Activated CD8-positive, alpha-beta T cell treated with anti-CD3 and anti-CD28 coated beads, Interleukin-2, amount 10 ng/mL, durations not matched to agents 7 days and 5 days (primary cell): ENCODE measurements at regions not wholly inside any gene's neighbourhood (a gene's known extent, or its start where the extent isn't known, plus 50 kb on each side); places are given as distances from the start of the nearest gene placed in this dataset.
"Not testable (repeated sequence)": the region's sequence is repeated elsewhere in the genome, so short reads cannot be mapped to it uniquely, and the experiment has no call there.

ENCODE experiments used
- ATAC-seq: fragments of 150-1000 bp; cut with Tn5 transposase; one replicate; pipeline ENCODE4 v1.10.0; 2021; ENCODE audit warnings: moderate library complexity
- CTCF ChIA-PET: fragments of 350-600 bp; sonication (Branson Sonifier 250); formaldehyde crosslinking; loops from one replicate; lab custom pipeline; 2021; ENCODE audit warnings: antibody characterized with exemption; lab: Charles Lee
- POLR2A ChIA-PET: fragments of 350-600 bp; sonication (Branson Sonifier 250); formaldehyde crosslinking; loops from one replicate; lab custom pipeline; 2021; ENCODE audit warnings: antibody characterized with exemption; lab: Charles Lee
- DNase-seq: peaks from one replicate; pipeline ENCODE4 v3.0.0-alpha.2; 2020
- H3K27ac Mint-ChIP-seq: one replicate; pipeline ENCODE4 v1.8.0; 2021; ENCODE audit warnings: mild to moderate bottlenecking, mixed read lengths
- H3K27me3 Mint-ChIP-seq: one replicate; pipeline ENCODE4 v1.8.0; 2021; ENCODE audit warnings: low read depth, mixed read lengths
- H3K36me3 Mint-ChIP-seq: one replicate; pipeline ENCODE4 v1.8.0; 2021; ENCODE audit warnings: low read depth, mixed read lengths
- H3K4me1 Mint-ChIP-seq: one replicate; pipeline ENCODE4 v1.8.0; 2021; ENCODE audit warnings: low read depth, mixed read lengths
- H3K4me3 Mint-ChIP-seq: one replicate; pipeline ENCODE4 v1.8.0; 2021; ENCODE audit warnings: mild to moderate bottlenecking, mixed read lengths
- H3K9me3 Mint-ChIP-seq: one replicate; pipeline ENCODE4 v1.8.0; 2022; ENCODE audit warnings: mixed read lengths; ENCODE audit not compliant: insufficient read depth

DNA sequence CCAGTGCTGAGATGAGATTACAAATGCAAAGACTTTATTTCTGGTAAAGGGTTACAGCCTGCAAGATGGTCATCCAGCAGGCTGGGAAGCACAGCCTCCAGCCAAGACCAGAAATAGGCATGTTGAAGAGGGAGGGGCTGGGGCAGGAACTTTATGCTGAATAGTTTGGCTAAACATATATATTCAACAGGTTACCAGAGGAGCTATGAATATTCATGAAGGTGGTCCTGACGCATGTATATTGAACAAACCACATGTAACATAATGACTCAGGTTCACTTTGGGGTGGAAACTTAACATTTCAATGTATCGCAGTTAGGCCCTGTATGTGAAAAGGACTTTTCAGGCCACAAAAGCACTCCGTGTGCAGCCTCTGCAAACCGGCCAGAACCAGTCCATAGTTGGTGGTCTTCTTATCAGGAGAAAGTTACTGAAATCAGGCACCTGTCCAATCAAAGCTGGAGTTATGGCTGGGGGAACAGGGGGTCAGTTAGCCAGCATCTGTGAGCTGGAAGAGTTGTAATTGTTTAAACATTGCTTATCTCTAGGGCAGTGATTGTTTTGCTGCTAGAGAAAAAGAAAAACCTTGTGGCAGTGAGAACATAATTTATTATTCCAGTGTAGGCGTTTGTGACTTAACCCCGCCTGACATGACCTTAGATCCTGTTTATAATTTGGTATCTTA, 372.9 kb upstream of the AUTS2 start:
- ATAC-seq = no peak
- POLR2A ChIA-PET = no interaction called here
- CTCF ChIA-PET = no interaction called here

DNA sequence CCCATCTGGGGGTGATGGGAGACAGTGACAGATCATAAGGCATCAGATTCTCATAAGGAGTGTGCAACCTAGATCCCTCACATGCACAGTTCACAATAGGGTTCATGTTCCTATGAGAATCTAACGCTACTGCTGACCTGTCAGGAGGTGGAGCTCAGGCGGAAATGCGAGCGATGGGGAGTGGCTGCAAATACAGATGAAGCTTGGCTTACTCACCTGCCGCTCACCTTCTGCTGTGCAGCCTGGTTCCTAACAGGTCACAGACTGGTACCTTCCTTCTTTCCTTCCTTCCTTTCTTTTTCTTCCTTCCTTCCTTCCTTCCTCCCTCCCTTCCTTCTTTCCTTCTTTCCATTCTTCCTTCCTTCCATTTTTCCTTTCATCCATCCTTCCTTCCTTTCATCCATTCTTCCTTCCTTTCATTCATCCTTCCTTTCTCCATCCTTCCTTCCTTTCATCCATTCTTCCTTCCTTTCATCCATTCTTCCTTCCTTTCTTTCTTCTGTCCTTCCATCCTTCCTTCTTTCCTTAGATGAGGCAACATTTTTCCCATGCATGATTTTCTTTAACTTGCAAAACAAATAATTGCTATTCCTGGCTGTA, 370.0 kb upstream of the AUTS2 start:
- ChIA-PET CTCF (no interaction called here), POLR2A (no interaction called here)
- H3K27ac Mint-ChIP-seq = no peak overlapping the region
- H3K4me1 Mint-ChIP-seq = no peaks in the 10 kb centered on the region
- no peak overlapping the region for H3K4me3 Mint-ChIP-seq
- ATAC-seq (no peak), DNase-seq (no peak)
- no peaks in the 10 kb centered on the region for H3K36me3 Mint-ChIP-seq
- H3K27me3 Mint-ChIP-seq = no peaks in the 10 kb centered on the region
- H3K9me3 Mint-ChIP-seq = no peaks in the 10 kb centered on the region

More for the DNA sequence above, 372.9 kb upstream of the AUTS2 start:
- no peak for DNase-seq
- Mint-ChIP-seq H3K4me3 (no peak overlapping the region), H3K36me3 (no peaks in the 10 kb centered on the region), H3K27ac (no peak overlapping the region), H3K4me1 (no peaks in the 10 kb centered on the region), H3K9me3 (peaks cover 4% of the 10 kb centered on the region), H3K27me3 (no peaks in the 10 kb centered on the region)

- Mint-ChIP-seq H3K36me3 (no peaks in the 10 kb centered on the region), H3K9me3 (no peaks in the 10 kb centered on the region), H3K27ac (no peak overlapping the region), H3K4me1 (no peaks in the 10 kb centered on the region), H3K27me3 (no peaks in the 10 kb centered on the region), H3K4me3 (no peak overlapping the region)
- DNase-seq = no peak
- ChIA-PET POLR2A (no interaction called here), CTCF (no interaction called here)
- ATAC-seq = no peak
Observed at GRCh38 chr7:69232445-69233376, 365.6 kb upstream of the AUTS2 start.

- H3K4me1 Mint-ChIP-seq = no peaks in the 10 kb centered on the region
- H3K36me3 Mint-ChIP-seq = no peaks in the 10 kb centered on the region
- DNase-seq (no peak), ATAC-seq (no peak)
- H3K9me3 Mint-ChIP-seq = no peaks in the 10 kb centered on the region
- no peak overlapping the region for H3K27ac Mint-ChIP-seq
- POLR2A ChIA-PET = no interaction called here
- CTCF ChIA-PET = no interaction called here
- H3K27me3 Mint-ChIP-seq = no peaks in the 10 kb centered on the region
- no peak overlapping the region for H3K4me3 Mint-ChIP-seq
Observed at GRCh38 chr7:69237541-69237940, 360.7 kb upstream of the AUTS2 start.

GRCh38 chr7:69243016-69243415, 355.3 kb upstream of the AUTS2 start:
- no peaks in the 10 kb centered on the region for H3K9me3 Mint-ChIP-seq
- H3K4me3 Mint-ChIP-seq = no peak overlapping the region
- DNase-seq (no peak), ATAC-seq (no peak)
- no peaks in the 10 kb centered on the region for H3K4me1 Mint-ChIP-seq
- H3K27me3 Mint-ChIP-seq = no peaks in the 10 kb centered on the region
- H3K36me3 Mint-ChIP-seq = no peaks in the 10 kb centered on the region
- CTCF ChIA-PET = no interaction called here
- POLR2A ChIA-PET = no interaction called here
- H3K27ac Mint-ChIP-seq = no peak overlapping the region

DNA sequence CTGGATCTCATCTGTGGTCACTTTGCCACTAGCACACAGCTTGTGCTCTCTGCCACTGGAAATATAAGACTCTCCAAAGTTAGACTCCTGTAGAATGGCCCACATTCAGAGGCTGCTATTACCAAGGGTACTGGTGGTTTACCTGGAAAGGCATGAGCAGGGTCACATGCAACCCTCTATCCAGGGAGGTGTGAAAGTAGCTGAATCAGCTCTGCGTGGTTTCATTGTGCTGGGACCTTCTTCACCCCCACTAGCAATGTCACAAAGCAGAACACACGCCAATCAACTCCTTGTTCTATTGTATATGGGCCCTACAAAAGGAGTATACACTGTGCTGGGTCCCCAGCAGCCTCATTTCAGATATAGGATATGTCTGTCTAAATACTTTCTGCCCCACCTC, 353.6 kb upstream of the AUTS2 start:
- Mint-ChIP-seq H3K27me3 (no peaks in the 10 kb centered on the region), H3K36me3 (no peaks in the 10 kb centered on the region), H3K4me1 (no peaks in the 10 kb centered on the region), H3K27ac (no peak overlapping the region), H3K9me3 (no peaks in the 10 kb centered on the region), H3K4me3 (no peak overlapping the region)
- ATAC-seq = no peak
- CTCF ChIA-PET = no interaction called here
- POLR2A ChIA-PET = no interaction called here
- DNase-seq = no peak

GRCh38 chr7:69245646-69246045, 352.6 kb upstream of the AUTS2 start:
- no peaks in the 10 kb centered on the region for H3K9me3 Mint-ChIP-seq
- no peaks in the 10 kb centered on the region for H3K36me3 Mint-ChIP-seq
- H3K27me3 Mint-ChIP-seq = no peaks in the 10 kb centered on the region
- ATAC-seq = no peak
- no peaks in the 10 kb centered on the region for H3K4me1 Mint-ChIP-seq
- H3K27ac Mint-ChIP-seq = no peak overlapping the region
- CTCF ChIA-PET = no interaction called here
- no peak for DNase-seq
- POLR2A ChIA-PET = no interaction called here
- H3K4me3 Mint-ChIP-seq = no peak overlapping the region

DNA sequence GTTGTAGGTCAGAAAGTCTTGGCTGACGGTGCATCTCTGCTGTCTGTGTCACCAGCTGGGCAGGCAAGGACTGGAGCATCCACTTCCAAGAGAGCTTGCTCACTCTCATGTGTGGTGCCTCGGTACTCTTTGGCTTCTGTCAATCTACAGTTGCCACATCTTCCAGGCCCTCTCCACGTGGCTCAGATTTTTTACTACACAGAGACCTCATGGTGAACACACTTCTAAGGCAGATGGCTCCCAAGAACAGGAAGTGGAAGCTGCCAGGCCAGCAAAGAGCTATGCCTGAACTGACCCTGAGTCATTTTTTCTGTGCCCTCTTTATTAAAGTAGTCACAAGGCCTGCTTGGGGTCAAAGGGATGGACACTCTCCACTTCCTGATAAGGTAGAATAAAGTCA, 351.5 kb upstream of the AUTS2 start:
- H3K4me1 Mint-ChIP-seq = no peaks in the 10 kb centered on the region
- H3K36me3 Mint-ChIP-seq = no peaks in the 10 kb centered on the region
- ATAC-seq (no peak), DNase-seq (no peak)
- POLR2A ChIA-PET = no interaction called here
- H3K27ac Mint-ChIP-seq = no peak overlapping the region
- H3K27me3 Mint-ChIP-seq = no peaks in the 10 kb centered on the region
- H3K4me3 Mint-ChIP-seq = no peak overlapping the region
- H3K9me3 Mint-ChIP-seq = no peaks in the 10 kb centered on the region
- CTCF ChIA-PET = no interaction called here

GRCh38 chr7:69248382-69248828, 349.9 kb upstream of the AUTS2 start:
- ATAC-seq, H3K9me3 Mint-ChIP-seq, H3K36me3 Mint-ChIP-seq, H3K27me3 Mint-ChIP-seq, H3K4me3 Mint-ChIP-seq, POLR2A ChIA-PET, H3K27ac Mint-ChIP-seq, DNase-seq, CTCF ChIA-PET, H3K4me1 Mint-ChIP-seq: not testable (repeated sequence)

DNA sequence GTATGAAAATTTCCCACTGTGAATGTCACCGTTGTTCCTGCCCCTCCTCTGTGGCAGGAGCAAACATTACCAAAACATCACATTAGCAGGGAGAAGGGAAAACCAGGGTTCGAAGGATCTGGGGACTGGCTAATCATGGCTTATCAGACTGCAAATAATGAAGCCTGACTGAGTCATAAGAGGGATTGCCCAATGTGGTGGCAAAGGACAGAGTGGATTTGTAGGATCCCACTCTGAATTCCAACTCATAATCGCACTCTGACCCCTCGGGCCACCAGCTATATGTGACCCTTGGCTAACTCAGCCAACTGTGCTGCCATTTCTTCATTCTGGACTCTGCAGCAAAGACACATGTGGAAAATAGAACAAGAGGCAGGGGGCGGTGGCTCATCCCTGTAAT, 347.3 kb upstream of the AUTS2 start:
- Mint-ChIP-seq H3K27me3 (no peaks in the 10 kb centered on the region), H3K27ac (no peak overlapping the region), H3K4me1 (no peaks in the 10 kb centered on the region), H3K36me3 (no peaks in the 10 kb centered on the region), H3K4me3 (no peak overlapping the region), H3K9me3 (no peaks in the 10 kb centered on the region)
- ATAC-seq (no peak), DNase-seq (no peak)
- POLR2A ChIA-PET = no interaction called here
- CTCF ChIA-PET = no interaction called here

DNA sequence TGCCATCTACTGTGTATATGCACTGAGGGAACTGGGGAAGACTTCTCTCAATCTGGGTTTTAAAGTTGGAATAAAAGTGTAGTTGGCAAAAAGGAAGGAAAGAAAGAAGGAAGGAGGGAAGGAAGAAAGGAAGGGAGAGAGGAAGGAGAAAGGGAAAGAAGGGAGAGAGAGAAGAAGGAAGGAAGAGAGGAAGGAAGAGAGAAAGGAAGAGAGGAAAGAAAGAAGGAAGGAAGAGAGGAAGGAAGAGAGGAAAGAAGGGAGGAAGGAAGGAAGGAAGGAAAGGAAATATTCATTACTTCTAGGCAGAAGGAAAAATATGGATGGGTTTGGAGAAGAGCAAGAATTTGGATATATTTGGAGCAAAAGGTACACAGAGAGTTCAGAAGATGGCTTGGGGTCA, 343.6 kb upstream of the AUTS2 start:
- ATAC-seq (no peak), DNase-seq (no peak)
- H3K4me1 Mint-ChIP-seq = no peaks in the 10 kb centered on the region
- no peak overlapping the region for H3K27ac Mint-ChIP-seq
- ChIA-PET POLR2A (no interaction called here), CTCF (no interaction called here)
- H3K36me3 Mint-ChIP-seq = no peaks in the 10 kb centered on the region
- no peaks in the 10 kb centered on the region for H3K27me3 Mint-ChIP-seq
- H3K4me3 Mint-ChIP-seq = no peak overlapping the region
- H3K9me3 Mint-ChIP-seq = no peaks in the 10 kb centered on the region

GRCh38 chr7:69256634-69257081, 341.6 kb upstream of the AUTS2 start:
- CTCF ChIA-PET = interaction anchor here (0.6 kb wide), 1 partner anchor 17 kb away, joined by 3 read pairs; no protein-coding TSS in a partner anchor
- Mint-ChIP-seq H3K27me3 (no peaks in the 10 kb centered on the region), H3K4me1 (no peaks in the 10 kb centered on the region), H3K27ac (no peak overlapping the region), H3K4me3 (no peak overlapping the region), H3K36me3 (no peaks in the 10 kb centered on the region), H3K9me3 (no peaks in the 10 kb centered on the region)
- no peak for ATAC-seq
- no peak for DNase-seq
- POLR2A ChIA-PET = no interaction called here
